ENCODE measurements at regions not wholly inside any gene's neighbourhood (a gene's known extent, or its start where the extent isn't known, plus 50 kb on each side); places are given as distances from the start of the nearest gene placed in this dataset.
"Not testable (repeated sequence)": the region's sequence is repeated elsewhere in the genome, so short reads cannot be mapped to it uniquely, and the experiment has no call there.

DNA sequence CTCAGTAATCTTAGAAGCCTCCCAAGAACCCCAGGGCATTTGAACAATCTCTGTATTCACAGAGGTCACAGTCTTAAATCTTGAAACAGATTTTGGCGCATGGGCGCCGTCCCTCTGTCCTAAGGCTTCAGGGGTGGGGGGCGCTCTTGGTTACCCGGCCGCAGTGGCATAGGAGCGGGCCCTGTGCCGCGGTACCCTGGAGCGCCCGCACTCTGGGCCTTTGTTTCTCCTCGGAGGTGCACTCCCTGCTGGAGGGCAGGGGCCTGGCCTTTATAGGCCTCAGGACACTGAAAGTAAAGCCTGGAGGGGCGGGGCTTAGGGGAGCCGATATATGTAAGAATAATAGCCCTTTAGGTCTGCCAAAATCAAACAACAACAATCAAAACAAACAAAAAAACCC is 197.3 kb upstream of the FOLH1 start:
- H3K36me3 ChIP-seq, result no peaks in the 10 kb centered on the region
- DNase-seq (peak in 1 of 3 donors; percentile 31), ATAC-seq (no peak)
- no peaks in the 10 kb centered on the region for H3K4me1 ChIP-seq
- WGBS (ENCODE audit: insufficient coverage, low coverage, low lambda C conversion rate, missing lambda C conversion rate), result 78% methylated on average over 14 of the region's 14 CpGs
- TF ChIP-seq, protein P1, sequence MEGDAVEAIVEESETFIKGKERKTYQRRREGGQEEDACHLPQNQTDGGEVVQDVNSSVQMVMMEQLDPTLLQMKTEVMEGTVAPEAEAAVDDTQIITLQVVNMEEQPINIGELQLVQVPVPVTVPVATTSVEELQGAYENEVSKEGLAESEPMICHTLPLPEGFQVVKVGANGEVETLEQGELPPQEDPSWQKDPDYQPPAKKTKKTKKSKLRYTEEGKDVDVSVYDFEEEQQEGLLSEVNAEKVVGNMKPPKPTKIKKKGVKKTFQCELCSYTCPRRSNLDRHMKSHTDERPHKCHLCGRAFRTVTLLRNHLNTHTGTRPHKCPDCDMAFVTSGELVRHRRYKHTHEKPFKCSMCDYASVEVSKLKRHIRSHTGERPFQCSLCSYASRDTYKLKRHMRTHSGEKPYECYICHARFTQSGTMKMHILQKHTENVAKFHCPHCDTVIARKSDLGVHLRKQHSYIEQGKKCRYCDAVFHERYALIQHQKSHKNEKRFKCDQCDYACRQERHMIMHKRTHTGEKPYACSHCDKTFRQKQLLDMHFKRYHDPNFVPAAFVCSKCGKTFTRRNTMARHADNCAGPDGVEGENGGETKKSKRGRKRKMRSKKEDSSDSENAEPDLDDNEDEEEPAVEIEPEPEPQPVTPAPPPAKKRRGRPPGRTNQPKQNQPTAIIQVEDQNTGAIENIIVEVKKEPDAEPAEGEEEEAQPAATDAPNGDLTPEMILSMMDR (IDR thresholded peaks at IDR 0.05), result no peak
- no peak for TF ChIP-seq POLR2A (IDR thresholded peaks at IDR 0.05)
- intact Hi-C loops (cut with DNase I), result no loop called here
- H3K27me3 ChIP-seq, result no peaks in the 10 kb centered on the region
- no peaks in the 10 kb centered on the region for H3K9me3 ChIP-seq
- H3K4me3 ChIP-seq, result no peak overlapping the region
- H3K27ac ChIP-seq, result no peak overlapping the region

DNA sequence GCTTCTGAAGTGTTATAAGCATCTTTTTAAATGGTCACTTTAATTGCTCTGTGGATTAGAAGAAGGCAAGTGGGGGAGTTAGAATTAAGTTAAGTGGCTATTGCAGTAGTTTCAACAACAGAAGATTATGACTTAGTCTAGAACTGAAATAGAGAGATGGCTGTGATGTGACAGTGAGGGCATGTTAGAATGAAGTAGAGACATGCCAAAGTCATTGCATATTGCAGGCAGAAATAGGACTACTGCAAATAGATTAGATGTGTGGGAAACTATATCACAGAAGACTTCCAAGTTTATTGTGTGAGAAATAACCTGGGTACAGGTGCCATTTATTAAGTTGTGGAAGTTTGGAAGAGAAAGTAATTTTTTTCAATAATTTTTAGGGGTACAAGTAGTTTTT is 187.4 kb upstream of the FOLH1 start:
- H3K27ac ChIP-seq; H3K9me3 ChIP-seq; intact Hi-C loops (cut with DNase I); H3K36me3 ChIP-seq; H3K4me1 ChIP-seq; ATAC-seq; H3K4me3 ChIP-seq; H3K27me3 ChIP-seq; DNase-seq: not testable (repeated sequence)

DNA sequence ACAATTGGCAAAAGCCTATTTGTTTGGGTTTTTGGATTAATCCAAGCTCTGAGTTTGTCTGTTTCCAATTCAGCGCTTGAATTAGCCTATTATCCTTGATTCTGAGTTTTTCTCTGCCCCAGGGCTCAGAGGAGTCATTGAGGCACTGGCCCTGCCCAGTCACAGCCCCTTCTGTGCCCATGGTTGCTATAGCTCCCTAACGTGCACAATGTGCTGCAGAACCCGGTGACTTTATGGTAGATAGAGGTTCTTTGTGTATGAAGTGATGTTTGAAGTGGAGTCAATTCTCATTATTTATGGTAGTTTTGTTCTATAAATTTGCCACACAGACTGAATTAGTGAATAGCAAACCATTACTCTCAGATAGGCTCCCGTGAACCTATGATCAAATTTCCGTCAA is 182.0 kb upstream of the FOLH1 start:
- H3K36me3 ChIP-seq; DNase-seq; ATAC-seq; H3K9me3 ChIP-seq; intact Hi-C loops (cut with DNase I); H3K4me3 ChIP-seq; H3K27me3 ChIP-seq; H3K27ac ChIP-seq; H3K4me1 ChIP-seq: not testable (repeated sequence)
- WGBS (ENCODE audit: insufficient coverage, low coverage, low lambda C conversion rate, missing lambda C conversion rate), result 72% methylated on average over 5 of the region's 5 CpGs

DNA sequence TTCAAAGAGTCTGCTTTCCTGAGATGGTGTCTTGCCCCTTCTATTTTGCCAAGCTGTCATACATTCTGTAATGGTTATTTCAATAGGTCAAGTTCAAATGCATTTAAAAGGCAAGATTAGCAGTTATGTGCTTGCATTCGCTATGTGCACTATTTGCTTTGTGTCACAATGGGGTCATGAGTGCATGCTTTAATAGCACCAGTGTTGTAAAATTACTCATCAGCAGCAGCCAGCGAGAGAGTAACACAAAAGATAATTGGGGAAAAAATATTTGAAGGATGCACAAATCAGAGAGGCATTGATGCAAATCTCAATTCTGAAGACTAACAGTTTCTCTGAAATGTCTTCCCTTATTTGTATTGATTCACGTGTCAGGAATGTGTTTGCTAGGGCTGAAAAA is 180.7 kb upstream of the FOLH1 start:
- H3K4me3 ChIP-seq; intact Hi-C loops (cut with DNase I); H3K4me1 ChIP-seq; DNase-seq; H3K9me3 ChIP-seq; H3K27me3 ChIP-seq; H3K27ac ChIP-seq; H3K36me3 ChIP-seq: not testable (repeated sequence)
- 37% methylated on average over 3 of the region's 3 CpGs for WGBS (ENCODE audit: insufficient coverage, low coverage, low lambda C conversion rate, missing lambda C conversion rate)
- peak; percentile 26 to 71 (median 34) for ATAC-seq

DNA sequence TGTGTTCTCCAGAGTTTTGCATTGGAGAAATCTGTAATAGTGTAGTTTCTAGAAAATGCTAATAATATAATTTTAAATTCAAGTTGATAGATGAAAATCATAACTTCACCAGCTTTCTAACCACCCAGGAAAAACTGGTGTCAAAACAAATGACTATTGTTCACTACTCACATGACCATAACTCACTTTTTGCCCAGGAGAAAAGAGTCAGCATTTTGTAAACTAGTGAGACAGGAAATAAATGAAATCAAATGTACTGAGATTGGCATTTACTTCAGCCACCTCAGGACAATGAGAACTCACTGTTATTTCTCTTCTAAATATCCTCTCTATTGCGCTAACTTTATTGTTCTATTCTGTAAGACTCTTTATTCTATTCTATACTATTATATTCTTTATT is 176.0 kb upstream of the FOLH1 start:
- H3K27ac ChIP-seq; H3K4me3 ChIP-seq; H3K4me1 ChIP-seq; H3K27me3 ChIP-seq; intact Hi-C loops (cut with DNase I); ATAC-seq; H3K9me3 ChIP-seq; H3K36me3 ChIP-seq; DNase-seq: not testable (repeated sequence)
- WGBS (ENCODE audit: insufficient coverage, low coverage, low lambda C conversion rate, missing lambda C conversion rate), result 88% methylated on average over 1 of the region's 1 CpG

DNA sequence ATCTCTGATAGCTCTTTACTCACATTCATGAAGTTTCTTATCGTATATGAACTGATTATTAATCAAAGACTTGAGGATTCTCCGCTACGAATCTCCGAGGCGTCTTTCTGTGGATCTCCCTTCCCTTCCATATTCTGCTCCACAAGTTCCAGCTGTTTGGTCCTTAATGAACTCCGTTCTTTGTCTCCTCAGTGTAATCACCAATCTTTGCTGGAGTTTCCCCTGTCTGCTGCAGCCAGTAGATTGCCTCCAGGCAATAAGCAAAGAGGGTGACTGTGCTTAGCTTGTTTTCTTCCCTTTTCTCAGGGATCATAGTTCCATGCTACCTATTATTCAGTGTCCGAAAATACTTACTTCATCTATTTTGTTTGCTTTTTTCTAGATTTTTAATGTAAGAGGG is 169.6 kb upstream of the FOLH1 start:
- no peaks in the 10 kb centered on the region for H3K36me3 ChIP-seq
- intact Hi-C loops (cut with DNase I), result no loop called here
- no peak for DNase-seq
- no peak overlapping the region for H3K27ac ChIP-seq
- no peak overlapping the region for H3K4me3 ChIP-seq
- no peaks in the 10 kb centered on the region for H3K9me3 ChIP-seq
- H3K4me1 ChIP-seq, result peaks cover 0 to 9% (median 0%) of the 10 kb centered on the region in 4 donors
- ATAC-seq, result peak; percentile 54 to 77 (median 70)
- no peaks in the 10 kb centered on the region for H3K27me3 ChIP-seq
- WGBS (ENCODE audit: insufficient coverage, low coverage, low lambda C conversion rate, missing lambda C conversion rate), result 36% methylated on average over 7 of the region's 7 CpGs
- TF ChIP-seq POLR2A (IDR thresholded peaks at IDR 0.05), result no peak
- TF ChIP-seq, protein P1 (IDR thresholded peaks at IDR 0.05), result no peak

DNA sequence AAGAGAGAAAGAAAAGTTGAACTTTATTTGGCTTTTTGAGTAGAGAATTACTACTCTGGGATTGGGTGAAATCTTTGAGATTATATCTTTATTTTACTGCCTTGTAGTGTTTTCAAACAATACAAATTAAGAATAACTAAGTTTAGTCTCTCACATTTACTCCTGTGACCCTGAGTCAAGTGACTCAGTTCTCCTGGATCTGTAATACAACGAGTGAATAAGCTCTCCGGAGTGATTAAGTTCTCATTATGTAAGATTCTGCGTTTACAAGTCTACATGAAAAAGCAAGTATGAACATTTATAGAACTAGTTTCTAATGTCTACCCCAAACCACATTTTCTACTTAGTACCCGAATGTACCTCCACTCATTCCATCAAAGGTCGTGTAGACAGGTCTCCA is 165.5 kb upstream of the FOLH1 start:
- intact Hi-C loops (cut with DNase I); H3K9me3 ChIP-seq; H3K4me1 ChIP-seq; H3K27me3 ChIP-seq; ATAC-seq; H3K27ac ChIP-seq; H3K36me3 ChIP-seq; H3K4me3 ChIP-seq; DNase-seq: not testable (repeated sequence)
- WGBS (ENCODE audit: insufficient coverage, low coverage, low lambda C conversion rate, missing lambda C conversion rate), result 68% methylated on average over 5 of the region's 5 CpGs

DNA sequence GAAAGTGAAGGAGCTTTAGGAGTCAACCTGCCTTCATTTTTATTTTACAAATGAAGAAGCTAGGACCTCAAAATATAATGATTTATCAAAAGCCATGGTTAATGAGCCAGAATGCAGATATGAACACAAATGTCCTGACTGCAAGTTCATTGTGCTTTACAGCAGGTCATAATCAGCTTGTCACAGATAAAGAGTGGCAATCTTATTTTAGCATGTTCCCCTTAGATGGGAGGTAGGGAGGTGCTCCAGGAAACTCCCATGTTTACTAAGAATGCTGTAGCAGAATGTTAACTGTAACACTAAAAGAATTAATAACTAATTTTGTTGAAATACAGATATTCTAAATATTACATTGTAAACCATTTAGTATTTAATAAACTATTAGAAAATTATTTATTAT is 165.0 kb upstream of the FOLH1 start:
- ATAC-seq; H3K9me3 ChIP-seq; H3K27ac ChIP-seq; H3K4me3 ChIP-seq; DNase-seq; H3K4me1 ChIP-seq; intact Hi-C loops (cut with DNase I); H3K36me3 ChIP-seq; H3K27me3 ChIP-seq: not testable (repeated sequence)

Data from right lobe of liver (tissue), 6 donors.